Ascending aorta (tissue), 2 donors: ENCODE measurements at regions not wholly inside any gene's neighbourhood (a gene's known extent, or its start where the extent isn't known, plus 50 kb on each side); places are given as distances from the start of the nearest gene placed in this dataset.
A peak's percentile ranks its signal among the peaks of the same experiment; 100 is the strongest.

Experiments used
- DNase-seq, 2 donors: peaks; one replicate each; pipeline ENCODE4 v3.0.0-alpha.2; 2019; ENCODE audit warnings: low spot score in 2 of 2
- H3K27ac ChIP-seq, 2 donors: fragments of 200-600 bp; sonication (generic); one replicate each; pipeline ENCODE4 v1.5.1; 2016 to 2017; ENCODE audit warnings: mild to moderate bottlenecking in 1 of 2
- H3K27me3 ChIP-seq: fragments of 200-600 bp; sonication (generic); one replicate; pipeline ENCODE4 v1.5.1; 2017
- H3K36me3 ChIP-seq, 2 donors: fragments of 200-600 bp; sonication (generic); one replicate each; pipeline ENCODE4 v1.5.1; 2016
- H3K4me1 ChIP-seq, 2 donors: fragments of 200-600 bp; sonication (generic); one replicate each; pipeline ENCODE4 v1.5.1; 2016 to 2017; ENCODE audit warnings: mild to moderate bottlenecking in 1 of 2
- H3K4me3 ChIP-seq, 2 donors: fragments of 200-600 bp; sonication (generic); one replicate each; pipeline ENCODE4 v1.5.1; 2016 to 2017; ENCODE audit warnings: mild to moderate bottlenecking in 1 of 2
- H3K9me3 ChIP-seq, 2 donors: fragments of 200-600 bp; sonication (generic); one replicate each; pipeline ENCODE4 v1.5.1; 2016
- intact Hi-C: fragments of 100-400 bp; cut with DNase I; formaldehyde crosslinking; loops from one replicate; pipeline ENCODE4 v1.15.1; 2023
- TF ChIP-seq, protein P1 (sequence below), 3 experiments: fragments of 200-600 bp in 2 of 3; fragments of 450-650 bp in 1 of 3; sonication (generic) in 2 of 3; IDR thresholded peaks; one replicate each; pipeline ENCODE4 v1.5.1; 2016 to 2019; ENCODE audit warnings: antibody characterized with exemption in 3 of 3, mild to moderate bottlenecking in 1 of 3, moderate library complexity in 1 of 3

DNA sequence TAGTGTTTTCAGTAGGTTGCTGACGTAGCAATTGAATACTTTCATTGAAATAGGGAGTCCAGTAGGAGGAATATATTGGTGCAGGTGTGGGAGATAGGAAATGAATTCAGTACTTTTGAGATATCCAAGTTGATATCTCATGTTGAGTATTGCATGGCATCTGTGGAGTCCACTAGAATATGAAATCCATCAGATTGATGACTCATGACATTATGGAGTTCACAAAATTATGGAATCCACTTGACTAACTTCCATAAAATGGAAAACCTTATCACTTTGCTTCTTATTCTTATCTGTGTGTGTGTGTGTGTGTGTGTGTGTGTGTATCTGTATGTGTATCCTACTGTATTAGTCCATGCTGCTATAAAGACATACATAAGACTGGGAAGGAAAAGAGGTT, 513.5 kb upstream of the ZEB2 start:
- intact Hi-C loops: no loop called here
- no peak for DNase-seq

DNA sequence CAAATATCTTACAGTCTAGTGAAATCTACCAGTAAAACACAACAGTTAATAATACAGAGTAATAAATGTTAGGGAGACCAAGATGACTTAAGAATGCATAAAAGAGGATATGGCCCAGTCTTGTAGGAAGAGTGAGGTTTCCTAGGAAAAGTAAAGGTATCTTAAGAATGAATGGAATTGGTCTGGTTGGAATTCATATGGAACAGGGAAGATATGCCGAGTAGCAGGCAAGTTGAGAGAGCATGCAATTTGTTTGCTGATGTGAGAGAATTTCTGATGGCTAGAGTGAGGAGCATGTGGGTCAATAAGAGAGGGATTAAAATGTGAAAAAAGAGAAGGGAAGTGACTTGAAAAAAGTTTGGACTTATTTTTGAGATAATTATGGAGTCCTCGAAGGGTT, 512.9 kb upstream of the ZEB2 start:
- intact Hi-C loops: no loop called here

More for the DNA sequence above, 513.5 kb upstream of the ZEB2 start:
- no peak overlapping the region for H3K27ac ChIP-seq
- H3K4me3 ChIP-seq: no peak overlapping the region
- H3K9me3 ChIP-seq: no peaks in the 10 kb centered on the region
- no peaks in the 10 kb centered on the region for H3K27me3 ChIP-seq
- TF ChIP-seq, protein P1, sequence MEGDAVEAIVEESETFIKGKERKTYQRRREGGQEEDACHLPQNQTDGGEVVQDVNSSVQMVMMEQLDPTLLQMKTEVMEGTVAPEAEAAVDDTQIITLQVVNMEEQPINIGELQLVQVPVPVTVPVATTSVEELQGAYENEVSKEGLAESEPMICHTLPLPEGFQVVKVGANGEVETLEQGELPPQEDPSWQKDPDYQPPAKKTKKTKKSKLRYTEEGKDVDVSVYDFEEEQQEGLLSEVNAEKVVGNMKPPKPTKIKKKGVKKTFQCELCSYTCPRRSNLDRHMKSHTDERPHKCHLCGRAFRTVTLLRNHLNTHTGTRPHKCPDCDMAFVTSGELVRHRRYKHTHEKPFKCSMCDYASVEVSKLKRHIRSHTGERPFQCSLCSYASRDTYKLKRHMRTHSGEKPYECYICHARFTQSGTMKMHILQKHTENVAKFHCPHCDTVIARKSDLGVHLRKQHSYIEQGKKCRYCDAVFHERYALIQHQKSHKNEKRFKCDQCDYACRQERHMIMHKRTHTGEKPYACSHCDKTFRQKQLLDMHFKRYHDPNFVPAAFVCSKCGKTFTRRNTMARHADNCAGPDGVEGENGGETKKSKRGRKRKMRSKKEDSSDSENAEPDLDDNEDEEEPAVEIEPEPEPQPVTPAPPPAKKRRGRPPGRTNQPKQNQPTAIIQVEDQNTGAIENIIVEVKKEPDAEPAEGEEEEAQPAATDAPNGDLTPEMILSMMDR (IDR thresholded peaks at IDR 0.05): no peak
- H3K36me3 ChIP-seq: no peaks in the 10 kb centered on the region
- H3K4me1 ChIP-seq: peaks cover 0 to 3% of the 10 kb centered on the region in 2 donors

GRCh38 chr2:145029873-145030272, 510.0 kb upstream of the ZEB2 start:
- Histone ChIP-seq H3K36me3 (no peaks in the 10 kb centered on the region), H3K4me1 (no peaks in the 10 kb centered on the region), H3K9me3 (no peaks in the 10 kb centered on the region), H3K27me3 (no peaks in the 10 kb centered on the region), H3K4me3 (no peak overlapping the region), H3K27ac (no peak overlapping the region)
- TF ChIP-seq, protein P1 (IDR thresholded peaks at IDR 0.05): no peak
- no peak for DNase-seq
- intact Hi-C loops: no loop called here

More for the DNA sequence above, 512.9 kb upstream of the ZEB2 start:
- Histone ChIP-seq H3K27ac (no peak overlapping the region), H3K4me3 (no peak overlapping the region), H3K9me3 (no peaks in the 10 kb centered on the region), H3K4me1 (peaks cover 0 to 3% of the 10 kb centered on the region in 2 donors), H3K27me3 (no peaks in the 10 kb centered on the region), H3K36me3 (no peaks in the 10 kb centered on the region)
- TF ChIP-seq, protein P1 (IDR thresholded peaks at IDR 0.05): no peak
- DNase-seq: no peak

DNA sequence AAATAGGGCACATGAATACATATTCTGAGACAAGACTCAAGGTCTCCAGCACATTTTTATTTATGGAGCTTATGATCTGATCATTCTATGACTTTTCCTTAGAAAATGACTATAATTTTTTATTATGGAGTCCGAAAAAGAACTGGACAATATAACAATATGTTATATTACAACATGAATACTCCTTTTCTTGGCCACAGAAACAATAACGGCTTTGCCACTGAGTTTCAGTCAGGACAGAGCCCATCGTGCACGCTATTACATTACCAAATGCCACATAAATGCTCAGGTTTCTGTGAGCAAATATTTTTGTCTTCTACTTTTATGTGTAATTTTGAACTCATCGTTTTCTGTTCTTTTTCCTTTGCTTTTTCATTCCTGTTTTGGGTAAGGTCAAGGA, 509.2 kb upstream of the ZEB2 start:
- TF ChIP-seq, protein P1 (IDR thresholded peaks at IDR 0.05): no peak
- no peak overlapping the region for H3K27ac ChIP-seq
- no peak for DNase-seq
- H3K4me3 ChIP-seq: no peak overlapping the region
- H3K27me3 ChIP-seq: no peaks in the 10 kb centered on the region
- H3K9me3 ChIP-seq: no peaks in the 10 kb centered on the region
- H3K36me3 ChIP-seq: no peaks in the 10 kb centered on the region
- H3K4me1 ChIP-seq: no peaks in the 10 kb centered on the region
- intact Hi-C loops: no loop called here

GRCh38 chr2:145028101-145028920, 508.4 kb upstream of the ZEB2 start:
- intact Hi-C loops: no loop called here
- no peak overlapping the region for H3K27ac ChIP-seq
- no peak for DNase-seq
- no peaks in the 10 kb centered on the region for H3K27me3 ChIP-seq
- no peaks in the 10 kb centered on the region for H3K36me3 ChIP-seq
- peak overlapping the region in 1 of 2 donors; percentile 19 for H3K4me3 ChIP-seq
- no peaks in the 10 kb centered on the region for H3K4me1 ChIP-seq
- H3K9me3 ChIP-seq: no peaks in the 10 kb centered on the region
- TF ChIP-seq, protein P1 (IDR thresholded peaks at IDR 0.05): no peak
